ENCODE measurements at regions not wholly inside any gene's neighbourhood (a gene's known extent, or its start where the extent isn't known, plus 50 kb on each side); places are given as distances from the start of the nearest gene placed in this dataset.
A peak's percentile ranks its signal among the peaks of the same experiment; 100 is the strongest.

DNA sequence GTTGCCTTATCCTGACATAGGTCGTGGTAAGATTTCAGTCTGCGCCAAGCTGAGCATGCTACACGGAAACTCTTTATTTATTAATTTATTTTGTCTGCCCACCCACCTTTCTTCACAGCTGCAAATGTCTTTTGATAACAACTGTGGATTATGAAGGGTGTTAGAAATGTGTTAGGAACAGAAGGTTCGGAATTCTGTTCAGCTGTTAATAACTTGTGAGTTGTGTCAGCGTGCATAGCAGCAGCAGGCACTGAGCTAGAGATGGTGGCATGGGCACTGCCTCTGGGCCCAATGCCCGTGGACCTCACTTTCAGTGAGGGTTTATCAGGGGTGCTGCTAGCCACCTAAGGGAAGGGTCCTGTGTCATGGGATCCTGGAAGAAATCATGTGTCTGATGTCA is 162.5 kb upstream of the NTM start:
- TF ChIP-seq, protein P1, sequence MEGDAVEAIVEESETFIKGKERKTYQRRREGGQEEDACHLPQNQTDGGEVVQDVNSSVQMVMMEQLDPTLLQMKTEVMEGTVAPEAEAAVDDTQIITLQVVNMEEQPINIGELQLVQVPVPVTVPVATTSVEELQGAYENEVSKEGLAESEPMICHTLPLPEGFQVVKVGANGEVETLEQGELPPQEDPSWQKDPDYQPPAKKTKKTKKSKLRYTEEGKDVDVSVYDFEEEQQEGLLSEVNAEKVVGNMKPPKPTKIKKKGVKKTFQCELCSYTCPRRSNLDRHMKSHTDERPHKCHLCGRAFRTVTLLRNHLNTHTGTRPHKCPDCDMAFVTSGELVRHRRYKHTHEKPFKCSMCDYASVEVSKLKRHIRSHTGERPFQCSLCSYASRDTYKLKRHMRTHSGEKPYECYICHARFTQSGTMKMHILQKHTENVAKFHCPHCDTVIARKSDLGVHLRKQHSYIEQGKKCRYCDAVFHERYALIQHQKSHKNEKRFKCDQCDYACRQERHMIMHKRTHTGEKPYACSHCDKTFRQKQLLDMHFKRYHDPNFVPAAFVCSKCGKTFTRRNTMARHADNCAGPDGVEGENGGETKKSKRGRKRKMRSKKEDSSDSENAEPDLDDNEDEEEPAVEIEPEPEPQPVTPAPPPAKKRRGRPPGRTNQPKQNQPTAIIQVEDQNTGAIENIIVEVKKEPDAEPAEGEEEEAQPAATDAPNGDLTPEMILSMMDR (conservative IDR thresholded peaks at IDR 0.05): no peak
- no peak overlapping the region for H3K27ac ChIP-seq

DNA sequence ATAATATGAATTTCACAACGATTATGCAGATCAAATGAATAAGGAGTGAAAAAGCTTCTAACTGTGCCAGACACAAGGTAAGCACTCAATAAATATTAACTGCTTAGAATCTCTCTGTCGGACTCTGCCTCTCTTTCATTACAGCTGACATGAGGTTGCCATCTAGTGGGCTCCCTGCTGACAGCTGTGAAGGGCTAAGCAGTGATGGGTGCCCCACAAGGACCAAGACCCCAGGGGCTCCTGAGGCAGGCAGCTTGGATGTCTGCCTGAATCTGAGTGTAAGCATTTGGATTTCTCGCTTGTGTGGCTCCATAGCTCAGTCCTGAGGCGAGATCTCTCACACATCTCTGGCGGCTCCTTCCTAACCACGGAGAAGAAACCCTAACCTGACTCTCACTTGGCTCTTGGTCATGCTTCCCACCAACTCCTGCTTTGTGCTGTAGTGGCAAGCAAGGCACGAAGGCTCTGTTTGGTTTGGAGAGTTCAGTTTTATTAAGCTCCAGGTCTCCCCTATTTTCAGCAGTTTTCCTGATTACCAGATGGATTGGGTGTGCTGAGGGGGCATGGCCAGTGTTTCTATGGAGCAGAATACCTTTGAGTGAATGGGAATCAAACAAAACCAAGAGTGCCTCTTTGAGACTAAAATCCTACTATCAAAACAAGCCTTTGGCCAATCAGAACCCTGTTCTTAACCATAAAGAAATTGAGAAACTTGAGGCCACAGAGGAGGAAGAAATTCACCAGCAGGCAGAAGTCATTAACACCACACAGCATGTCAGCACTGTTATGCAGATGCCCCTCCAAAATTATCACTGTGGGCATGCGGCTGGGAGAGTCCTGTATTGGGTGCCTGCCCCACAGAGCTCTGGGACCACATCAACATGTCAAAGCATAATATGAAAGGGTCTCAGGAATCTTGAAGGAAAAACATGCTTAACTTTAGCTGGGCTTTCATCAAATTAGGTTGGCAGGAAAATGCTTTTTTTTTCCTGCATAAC is 152.8 kb upstream of the NTM start:
- H3K27ac ChIP-seq: no peak overlapping the region
- TF ChIP-seq, protein P1 (conservative IDR thresholded peaks at IDR 0.05): peak; percentile 89

DNA sequence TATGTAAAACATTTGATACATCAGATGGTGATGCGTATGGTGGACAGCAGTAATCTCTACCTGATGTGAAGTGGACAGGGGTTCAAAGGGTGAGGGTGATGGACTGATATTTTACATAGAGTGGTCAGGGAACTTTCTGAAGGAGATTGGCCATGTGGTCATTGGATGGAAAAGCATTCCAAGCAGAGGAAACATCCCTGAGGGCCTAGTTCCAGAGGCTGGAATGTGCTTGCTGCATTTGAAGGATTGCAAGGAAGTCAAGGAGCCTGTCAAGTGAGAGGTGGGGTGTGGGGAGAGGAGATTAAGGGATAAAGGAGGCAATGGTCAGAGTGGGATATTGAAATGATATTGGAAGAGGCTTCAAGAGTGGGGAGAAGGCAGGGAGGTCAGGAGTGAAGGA is 151.9 kb upstream of the NTM start:
- no peak overlapping the region for H3K27ac ChIP-seq
- TF ChIP-seq, protein P1 (conservative IDR thresholded peaks at IDR 0.05): no peak

DNA sequence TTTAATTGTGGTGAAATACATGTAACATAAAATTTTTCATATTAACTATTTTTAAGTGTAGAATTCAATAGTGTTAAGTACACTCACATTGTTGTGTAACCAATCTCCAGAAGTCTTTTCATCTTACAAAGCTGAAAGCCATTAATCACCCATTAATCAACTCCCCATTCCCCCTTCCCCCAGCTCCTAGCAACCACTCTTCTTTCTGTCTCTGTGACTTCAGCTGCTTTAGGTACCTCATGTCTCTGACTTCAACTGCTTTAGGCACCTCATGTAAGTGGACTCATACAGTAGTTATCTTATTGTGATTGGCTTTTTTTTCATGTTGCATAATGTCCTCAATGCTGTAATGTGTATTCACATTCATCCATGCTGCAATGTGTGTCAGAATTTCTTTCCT is 150.8 kb upstream of the NTM start:
- TF ChIP-seq, protein P1 (conservative IDR thresholded peaks at IDR 0.05): no peak
- H3K27ac ChIP-seq: no peak overlapping the region

DNA sequence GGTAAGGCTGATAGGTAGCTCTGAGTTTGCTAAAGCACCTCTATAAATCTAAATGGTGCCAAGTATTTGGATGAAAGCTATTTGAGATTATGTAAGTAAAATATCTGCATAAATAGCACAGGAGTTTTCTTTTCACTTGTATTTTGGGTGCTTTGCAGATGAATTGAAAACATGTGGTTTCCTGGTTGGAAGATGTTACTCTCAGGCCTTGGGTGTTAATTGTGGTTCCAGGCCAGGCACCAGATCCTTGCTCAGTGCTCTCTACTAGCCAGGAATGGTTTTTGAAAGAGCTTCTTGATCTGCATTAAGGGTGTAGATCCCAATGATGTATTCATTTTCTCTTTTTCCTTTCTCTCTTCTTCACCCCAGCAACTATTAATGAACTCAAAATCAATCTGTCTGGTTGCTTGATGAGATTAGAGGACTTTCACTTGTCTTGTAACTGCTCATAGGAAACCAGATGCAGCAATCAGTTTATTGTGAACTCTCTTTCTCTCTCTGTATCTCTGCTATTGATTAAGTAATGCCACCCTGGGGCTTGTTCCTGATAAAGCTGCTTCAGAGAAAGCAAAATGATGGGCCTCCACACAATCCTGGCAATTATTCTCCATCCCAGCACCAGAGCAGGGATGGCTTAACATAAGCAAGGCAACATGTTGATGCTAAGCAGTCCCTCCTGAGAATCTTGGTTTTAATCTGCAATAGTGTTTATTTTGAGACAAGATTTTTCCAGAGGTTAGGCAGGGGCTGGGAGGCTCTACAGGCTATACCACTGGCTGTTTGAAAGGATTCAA is 147.0 kb upstream of the NTM start:
- TF ChIP-seq, protein P1 (conservative IDR thresholded peaks at IDR 0.05): no peak
- no peak overlapping the region for H3K27ac ChIP-seq

DNA sequence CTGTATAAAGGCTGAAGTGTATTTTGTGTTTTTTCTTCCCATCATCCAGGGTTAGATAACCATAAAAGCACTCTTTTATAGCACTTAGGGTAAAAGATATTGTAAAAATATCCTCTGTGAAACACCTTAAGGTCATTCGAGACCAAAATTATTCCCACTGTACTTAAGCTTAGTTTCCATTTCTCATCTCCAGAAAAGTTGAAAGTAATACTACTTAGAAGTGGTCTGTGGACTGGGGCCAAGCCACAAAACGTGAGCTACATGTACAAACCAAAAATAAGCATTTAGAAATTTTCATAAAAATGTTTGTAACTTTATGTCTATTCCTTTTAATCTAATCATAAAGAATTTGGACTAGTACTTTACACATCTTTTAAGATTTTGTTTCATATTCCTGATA is 142.0 kb upstream of the NTM start:
- H3K27ac ChIP-seq: no peak overlapping the region

More for the DNA sequence above, 142.0 kb upstream of the NTM start:
- TF ChIP-seq, protein P1 (conservative IDR thresholded peaks at IDR 0.05): no peak

Measured in VCaP (cell line).